CD14-positive monocyte (primary cell): ENCODE measurements at regions not wholly inside any gene's neighbourhood (a gene's known extent, or its start where the extent isn't known, plus 50 kb on each side); places are given as distances from the start of the nearest gene placed in this dataset.
"Not testable (repeated sequence)": the region's sequence is repeated elsewhere in the genome, so short reads cannot be mapped to it uniquely, and the experiment has no call there.

ENCODE experiments used
- DNase-seq, 3 donors: peaks; one replicate each; pipeline ENCODE4 v3.0.0-alpha.2; 2011 to 2022
- H2AFZ ChIP-seq: 2 replicates; pipeline ENCODE4 v1.6.0; 2012; ENCODE audit warnings: mild to moderate bottlenecking, low read depth, low read length, inconsistent platforms; ENCODE audit not compliant: insufficient read depth, poor library complexity, severe bottlenecking
- H3K27ac ChIP-seq, 2 donors: 1 replicate in 1 of 2; 2 replicates in 1 of 2; pipeline ENCODE4 v1.5.1; 2012 to 2013; ENCODE audit warnings: low read length in 2 of 2, control low read depth in 1 of 2, inconsistent platforms in 1 of 2, low read depth in 1 of 2, mild to moderate bottlenecking in 1 of 2
- H3K27me3 ChIP-seq, 2 donors: one replicate each; pipeline versions ENCODE4 v1.6.0 to v1.6.1; 2011 to 2013; ENCODE audit warnings: low read length in 2 of 2; ENCODE audit not compliant: control insufficient read depth in 2 of 2, insufficient read depth in 2 of 2
- H3K36me3 ChIP-seq, 2 donors: replicated peaks in 1 of 2; 1 replicate in 1 of 2; 2 replicates in 1 of 2; pipeline versions ENCODE4 v1.5.1 to v1.6.1; 2012 to 2013; ENCODE audit warnings: low read length in 2 of 2, control low read depth in 1 of 2, inconsistent platforms in 1 of 2, mild to moderate bottlenecking in 1 of 2; ENCODE audit not compliant: insufficient read depth in 2 of 2, control insufficient read depth in 1 of 2
- H3K4me1 ChIP-seq, 2 donors: 1 replicate in 1 of 2; 2 replicates in 1 of 2; pipeline versions ENCODE4 v1.5.1 to v1.6.1; 2012 to 2013; ENCODE audit warnings: low read length in 2 of 2, control low read depth in 1 of 2, inconsistent platforms in 1 of 2, mild to moderate bottlenecking in 1 of 2, moderate library complexity in 1 of 2; ENCODE audit not compliant: insufficient read depth in 2 of 2, control insufficient read depth in 1 of 2
- H3K4me2 ChIP-seq: replicated peaks from 2 replicates; pipeline ENCODE3; 2012; ENCODE audit warnings: low read length, moderate library complexity, mild to moderate bottlenecking; ENCODE audit not compliant: poor library complexity, severe bottlenecking; ENCODE audit errors: extremely low read depth
- H3K4me3 ChIP-seq, 3 experiments: fragments of 200-600 bp in 1 of 3; sonication (generic) in 1 of 3; replicated peaks in 1 of 3; 1 replicate in 2 of 3; 2 replicates in 1 of 3; pipeline ENCODE4 v1.5.1; 2011 to 2013; ENCODE audit warnings: low read length in 3 of 3, mild to moderate bottlenecking in 3 of 3, control low read depth in 2 of 3, low read depth in 2 of 3, inconsistent platforms in 1 of 3, moderate library complexity in 1 of 3
- H3K79me2 ChIP-seq: 2 replicates; pipeline ENCODE4 v1.6.0; 2012; ENCODE audit warnings: mild to moderate bottlenecking, control low read depth, inconsistent platforms, low read length, moderate library complexity; ENCODE audit not compliant: insufficient read depth
- H3K9ac ChIP-seq: 2 replicates; pipeline ENCODE4 v1.6.0; 2017; ENCODE audit warnings: low read length, mild to moderate bottlenecking; ENCODE audit not compliant: insufficient read depth, poor library complexity, severe bottlenecking
- H3K9me3 ChIP-seq, 2 donors: replicated peaks in 1 of 2; 1 replicate in 1 of 2; 2 replicates in 1 of 2; pipeline versions ENCODE4 v1.5.1 to v1.6.1; 2012 to 2013; ENCODE audit warnings: low read length in 2 of 2, control low read depth in 1 of 2; ENCODE audit not compliant: control insufficient read depth in 1 of 2, insufficient read depth in 1 of 2
- H4K20me1 ChIP-seq: 2 replicates; pipeline ENCODE4 v1.6.0; 2012; ENCODE audit warnings: mild to moderate bottlenecking, low read length, control low read depth, moderate library complexity; ENCODE audit not compliant: insufficient read depth
- H3K27ac Mint-ChIP-seq, 7 donors: one replicate each; pipeline ENCODE4 v1.8.0; 2020; ENCODE audit warnings: mild to moderate bottlenecking in 7 of 7, mixed read lengths in 7 of 7, moderate library complexity in 6 of 7, inconsistent platforms in 2 of 7
- H3K27me3 Mint-ChIP-seq, 3 donors: one replicate each; pipeline ENCODE4 v1.8.0; 2021 to 2022; ENCODE audit warnings: low read depth in 3 of 3, mild to moderate bottlenecking in 3 of 3, mixed read lengths in 3 of 3, moderate library complexity in 3 of 3, inconsistent platforms in 1 of 3
- H3K36me3 Mint-ChIP-seq, 2 donors: one replicate each; pipeline ENCODE4 v1.8.0; 2020; ENCODE audit warnings: mixed read lengths in 2 of 2, inconsistent platforms in 1 of 2, mild to moderate bottlenecking in 1 of 2
- H3K4me1 Mint-ChIP-seq: one replicate; pipeline ENCODE4 v1.8.0; 2020; ENCODE audit warnings: mild to moderate bottlenecking, mixed read lengths
- H3K4me3 Mint-ChIP-seq, 2 donors: one replicate each; pipeline ENCODE4 v1.8.0; 2020; ENCODE audit warnings: mild to moderate bottlenecking in 2 of 2, mixed read lengths in 2 of 2, moderate library complexity in 1 of 2
- H3K9me3 Mint-ChIP-seq, 7 donors: one replicate each; pipeline ENCODE4 v1.8.0; 2020 to 2022; ENCODE audit warnings: mixed read lengths in 7 of 7, mild to moderate bottlenecking in 6 of 7, moderate library complexity in 6 of 7, inconsistent platforms in 2 of 7
- WGBS: methylation state at CpG from one replicate; pipeline ENCODE4 v1.1.5; 2013; ENCODE audit warnings: missing lambda C conversion rate; ENCODE audit not compliant: insufficient coverage; 5-methylcytosine and 5-hydroxymethylcytosine counted together
- intact Hi-C, 2 donors: fragments of 100-400 bp; cut with micrococcal nuclease; formaldehyde crosslinking; loops; one replicate each; pipeline versions ENCODE4 v1.15.0 to v1.15.1; 2023

GRCh38 chr6:60782698-60783464 lies 1503.1 kb downstream of the KHDRBS2 start:
- H4K20me1 ChIP-seq, H3K4me3 ChIP-seq, H3K9ac ChIP-seq, H3K27ac ChIP-seq, DNase-seq, H3K27ac Mint-ChIP-seq, H3K79me2 ChIP-seq, H3K4me1 Mint-ChIP-seq, H3K36me3 Mint-ChIP-seq, H3K4me1 ChIP-seq, H3K9me3 ChIP-seq, intact Hi-C loops, H3K27me3 ChIP-seq, H3K27me3 Mint-ChIP-seq, H3K36me3 ChIP-seq, H3K4me2 ChIP-seq, H2AFZ ChIP-seq, H3K4me3 Mint-ChIP-seq: not testable (repeated sequence)
- H3K9me3 Mint-ChIP-seq, result peaks cover 1 to 18% (median 7%) of the 10 kb centered on the region in 7 donors
- WGBS, result 83% methylated on average over 2 of the region's 4 CpGs

DNA sequence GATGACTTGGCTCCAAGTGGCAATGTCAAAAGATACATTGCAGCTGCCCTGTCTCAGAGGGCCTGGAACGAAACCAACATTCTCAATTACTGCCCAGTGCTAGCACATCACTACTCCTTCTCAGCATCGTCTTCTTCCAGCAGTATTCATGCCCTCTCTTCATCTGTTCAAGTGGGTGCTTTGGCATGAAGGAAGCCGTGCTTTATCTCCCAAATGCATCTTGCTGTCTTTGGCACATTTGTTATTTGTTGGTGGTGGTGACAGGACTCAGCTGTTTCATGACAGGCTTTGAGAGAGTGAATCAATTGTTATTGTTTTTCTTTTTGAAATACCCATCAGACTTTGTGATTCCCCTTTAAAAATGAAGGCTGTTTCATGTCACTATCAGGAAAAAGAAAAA lies 1506.4 kb downstream of the KHDRBS2 start:
- intact Hi-C loops, H3K27me3 ChIP-seq, H3K4me3 ChIP-seq, H3K36me3 ChIP-seq, H3K27ac ChIP-seq, H3K4me3 Mint-ChIP-seq, H4K20me1 ChIP-seq, H3K9me3 ChIP-seq, H3K36me3 Mint-ChIP-seq, H3K4me1 ChIP-seq, H3K4me1 Mint-ChIP-seq, H2AFZ ChIP-seq, H3K27me3 Mint-ChIP-seq, H3K27ac Mint-ChIP-seq, H3K79me2 ChIP-seq, H3K9ac ChIP-seq, H3K4me2 ChIP-seq, DNase-seq: not testable (repeated sequence)
- H3K9me3 Mint-ChIP-seq, result peaks cover 0 to 20% (median 6%) of the 10 kb centered on the region in 7 donors
- WGBS, result no CpG with 5 or more reads among the region's 3 CpGs

DNA sequence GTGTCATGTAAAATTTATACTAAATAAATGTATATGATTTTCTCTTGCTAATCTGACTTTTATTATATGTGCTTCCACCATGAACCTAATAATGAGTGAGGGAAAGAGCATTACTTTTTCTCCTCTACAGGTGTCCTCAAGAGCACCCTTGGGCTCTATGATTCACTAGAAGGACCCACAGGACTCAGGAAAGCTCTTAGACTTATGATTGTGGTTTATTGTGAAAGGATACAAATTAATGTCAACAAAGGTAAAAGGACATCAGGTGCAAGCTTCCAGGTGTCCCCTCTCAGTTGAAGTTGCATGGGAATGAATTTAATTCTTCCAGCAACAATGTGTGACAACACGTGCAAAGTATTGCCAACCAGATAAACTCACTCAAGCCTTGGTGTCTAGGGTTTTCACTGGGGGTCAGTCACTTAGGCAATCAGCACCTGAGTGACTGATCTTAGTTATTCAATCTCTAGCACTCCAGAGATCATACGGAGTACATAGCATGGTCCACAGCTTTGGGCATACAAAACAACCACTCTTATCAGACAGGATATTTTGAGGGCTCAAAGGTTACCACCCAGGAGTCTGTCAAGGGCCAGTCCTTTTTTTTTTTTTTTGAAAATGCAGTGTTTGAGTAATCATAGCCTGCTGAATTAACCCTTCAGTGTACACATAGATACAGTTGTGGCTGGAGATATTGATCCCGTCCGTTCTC lies 1518.1 kb downstream of the KHDRBS2 start:
- H3K27ac ChIP-seq, H3K4me1 Mint-ChIP-seq, H3K4me2 ChIP-seq, H3K4me1 ChIP-seq, H3K4me3 Mint-ChIP-seq, H4K20me1 ChIP-seq, H3K27me3 Mint-ChIP-seq, H3K4me3 ChIP-seq, H3K36me3 ChIP-seq, H3K27ac Mint-ChIP-seq, DNase-seq, H2AFZ ChIP-seq, H3K9ac ChIP-seq, H3K9me3 ChIP-seq, H3K27me3 ChIP-seq, intact Hi-C loops, H3K36me3 Mint-ChIP-seq, H3K79me2 ChIP-seq: not testable (repeated sequence)
- peaks cover 0 to 22% (median 6%) of the 10 kb centered on the region in 7 donors for H3K9me3 Mint-ChIP-seq
- 88% methylated on average over 1 of the region's 4 CpGs for WGBS

GRCh38 chr6:60765331-60765730 lies 1520.7 kb downstream of the KHDRBS2 start:
- H3K4me1 ChIP-seq, H3K36me3 Mint-ChIP-seq, DNase-seq, H3K27ac ChIP-seq, H3K27me3 Mint-ChIP-seq, H3K4me1 Mint-ChIP-seq, H3K4me3 Mint-ChIP-seq, H3K36me3 ChIP-seq, H2AFZ ChIP-seq, H3K9ac ChIP-seq, intact Hi-C loops, H4K20me1 ChIP-seq, H3K27ac Mint-ChIP-seq, H3K27me3 ChIP-seq, H3K4me2 ChIP-seq, H3K4me3 ChIP-seq, H3K9me3 ChIP-seq, H3K79me2 ChIP-seq: not testable (repeated sequence)
- peaks cover 2 to 21% (median 6%) of the 10 kb centered on the region in 7 donors for H3K9me3 Mint-ChIP-seq
